DND-41 (cell line): ENCODE measurements at regions not wholly inside any gene's neighbourhood (a gene's known extent, or its start where the extent isn't known, plus 50 kb on each side); places are given as distances from the start of the nearest gene placed in this dataset.

Source experiments
- EZH2 ChIP-seq: IDR thresholded peaks from 3 replicates; pipeline ENCODE4 v1.6.1; 2012; ENCODE audit warnings: borderline replicate concordance, low read depth, mild to moderate bottlenecking, moderate library complexity, low read length, inconsistent platforms; ENCODE audit not compliant: severe bottlenecking
- TF ChIP-seq, protein P1 (sequence below): IDR thresholded peaks from 2 replicates; pipeline ENCODE4 v1.5.1; 2012; ENCODE audit warnings: borderline replicate concordance, low read length, moderate library complexity, mild to moderate bottlenecking; ENCODE audit not compliant: poor library complexity, severe bottlenecking; ENCODE audit errors: extremely low read depth

DNA sequence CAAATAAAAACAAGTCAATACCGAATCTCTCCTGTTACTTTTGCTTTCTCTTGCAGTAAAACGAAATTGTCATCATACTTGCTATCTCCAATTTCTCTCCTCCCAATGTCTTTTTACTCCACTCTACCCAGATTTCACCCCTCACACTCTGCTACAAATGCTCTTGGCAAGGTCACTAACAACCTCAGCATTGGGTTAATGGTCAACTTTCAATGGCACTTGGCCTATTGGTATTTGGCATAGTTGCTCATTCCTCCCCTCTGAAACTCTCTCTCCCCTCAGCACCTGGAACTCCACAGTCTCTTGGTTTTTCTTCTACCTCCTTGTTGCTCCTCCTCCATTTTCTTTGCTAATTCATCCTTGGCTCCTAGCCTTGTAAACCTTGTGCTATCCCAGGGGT is 367.3 kb downstream of the PTPRU start:
- TF ChIP-seq, protein P1, sequence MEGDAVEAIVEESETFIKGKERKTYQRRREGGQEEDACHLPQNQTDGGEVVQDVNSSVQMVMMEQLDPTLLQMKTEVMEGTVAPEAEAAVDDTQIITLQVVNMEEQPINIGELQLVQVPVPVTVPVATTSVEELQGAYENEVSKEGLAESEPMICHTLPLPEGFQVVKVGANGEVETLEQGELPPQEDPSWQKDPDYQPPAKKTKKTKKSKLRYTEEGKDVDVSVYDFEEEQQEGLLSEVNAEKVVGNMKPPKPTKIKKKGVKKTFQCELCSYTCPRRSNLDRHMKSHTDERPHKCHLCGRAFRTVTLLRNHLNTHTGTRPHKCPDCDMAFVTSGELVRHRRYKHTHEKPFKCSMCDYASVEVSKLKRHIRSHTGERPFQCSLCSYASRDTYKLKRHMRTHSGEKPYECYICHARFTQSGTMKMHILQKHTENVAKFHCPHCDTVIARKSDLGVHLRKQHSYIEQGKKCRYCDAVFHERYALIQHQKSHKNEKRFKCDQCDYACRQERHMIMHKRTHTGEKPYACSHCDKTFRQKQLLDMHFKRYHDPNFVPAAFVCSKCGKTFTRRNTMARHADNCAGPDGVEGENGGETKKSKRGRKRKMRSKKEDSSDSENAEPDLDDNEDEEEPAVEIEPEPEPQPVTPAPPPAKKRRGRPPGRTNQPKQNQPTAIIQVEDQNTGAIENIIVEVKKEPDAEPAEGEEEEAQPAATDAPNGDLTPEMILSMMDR: no peak
- no peak for TF ChIP-seq EZH2
